RPMI8226 (cell line): ENCODE measurements at regions not wholly inside any gene's neighbourhood (a gene's known extent, or its start where the extent isn't known, plus 50 kb on each side); places are given as distances from the start of the nearest gene placed in this dataset.

Experiments used
- DNase-seq: peaks from one replicate; pipeline ENCODE4 v3.0.0-alpha.2; 2015

- DNase-seq = no peak
Measured at GRCh38 chr2:221818616-221819320, 246.7 kb upstream of the EPHA4 start.

DNA sequence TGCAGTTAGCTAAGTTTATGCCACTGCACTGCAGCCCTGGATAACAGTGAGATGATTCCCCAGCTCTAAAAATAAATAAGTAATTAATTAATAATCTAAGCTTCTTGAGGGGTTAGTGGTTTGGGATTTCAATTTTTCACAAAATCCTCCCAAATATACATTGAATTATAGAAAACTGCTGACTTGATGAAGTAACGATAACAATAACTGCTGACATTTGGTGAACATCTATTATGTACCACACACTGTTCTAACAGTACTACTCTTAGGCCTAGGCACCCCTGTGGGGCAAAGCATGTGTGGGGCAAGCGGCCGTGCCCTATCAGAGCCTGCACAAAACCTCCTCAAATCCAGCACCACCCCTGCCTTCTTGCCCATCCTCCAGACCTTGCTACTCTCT, 245.8 kb upstream of the EPHA4 start:
- no peak for DNase-seq

- no peak for DNase-seq
Measured at GRCh38 chr2:221817052-221817451, 244.9 kb upstream of the EPHA4 start.

DNA sequence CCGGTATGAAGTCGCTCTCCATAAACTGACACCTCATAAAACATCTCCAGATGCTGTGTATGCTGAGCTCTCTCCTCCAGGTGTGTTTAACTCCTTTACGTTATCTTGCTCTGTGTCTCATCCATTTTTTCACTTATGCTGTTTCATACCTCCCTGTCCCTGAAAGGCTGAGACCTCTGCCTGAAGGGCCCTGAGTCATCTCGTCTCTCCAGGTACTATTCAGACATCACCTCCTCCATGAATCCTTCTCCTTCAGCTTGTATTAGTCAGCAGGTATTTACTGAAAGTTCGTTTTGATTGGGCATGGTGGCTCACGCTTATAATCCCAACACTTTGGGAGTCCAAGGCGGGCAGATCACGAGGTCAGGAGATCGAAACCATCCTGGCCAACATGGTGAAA, 244.5 kb upstream of the EPHA4 start:
- DNase-seq = no peak

DNA sequence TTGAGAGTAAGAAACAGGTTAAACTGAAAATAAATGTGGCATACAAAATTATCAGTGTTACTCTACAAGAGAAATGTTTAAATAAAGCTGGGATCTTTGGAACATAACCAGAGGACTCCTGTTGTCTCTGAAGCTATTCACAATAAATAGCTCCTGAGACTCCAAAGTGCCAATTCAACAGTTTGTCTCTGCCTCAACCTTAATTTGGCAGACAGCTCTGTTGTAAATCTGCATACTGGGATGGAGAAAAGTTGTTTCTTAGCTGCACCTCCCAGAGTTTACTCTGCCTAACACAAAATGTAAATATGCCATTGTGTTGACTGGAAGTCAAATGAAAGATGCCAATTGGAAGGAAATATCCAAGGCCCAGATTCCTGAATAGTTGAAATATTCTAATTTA, 238.5 kb upstream of the EPHA4 start:
- no peak for DNase-seq

GRCh38 chr2:221810245-221810644, 238.1 kb upstream of the EPHA4 start:
- no peak for DNase-seq

GRCh38 chr2:221808488-221808887, 236.4 kb upstream of the EPHA4 start:
- no peak for DNase-seq

GRCh38 chr2:221807706-221808105, 235.6 kb upstream of the EPHA4 start:
- DNase-seq = no peak

GRCh38 chr2:221802089-221802488, 230.0 kb upstream of the EPHA4 start:
- no peak for DNase-seq

- no peak for DNase-seq
Measured at GRCh38 chr2:221792971-221793521, 220.9 kb upstream of the EPHA4 start.

GRCh38 chr2:221791844-221792243, 219.7 kb upstream of the EPHA4 start:
- DNase-seq = no peak

DNA sequence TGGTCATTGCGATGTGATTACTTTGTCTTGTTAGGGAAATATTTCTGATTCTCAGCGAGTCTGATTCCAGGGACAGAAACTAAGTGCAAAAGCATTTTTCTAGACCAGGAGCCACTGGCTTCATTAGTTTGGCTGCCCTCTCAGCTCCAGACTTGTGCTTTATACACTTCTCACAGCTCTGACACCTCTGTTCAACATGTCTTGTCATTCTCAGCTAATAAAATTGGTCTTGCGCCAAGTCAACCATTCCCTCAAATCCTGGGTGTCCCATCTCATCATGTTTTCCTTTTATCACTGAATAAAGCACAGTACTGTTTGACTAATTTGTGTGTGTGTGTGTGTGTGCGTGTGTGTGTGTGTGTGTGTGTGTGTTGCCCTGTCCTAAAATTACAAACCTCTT, 215.5 kb upstream of the EPHA4 start:
- no peak for DNase-seq

DNA sequence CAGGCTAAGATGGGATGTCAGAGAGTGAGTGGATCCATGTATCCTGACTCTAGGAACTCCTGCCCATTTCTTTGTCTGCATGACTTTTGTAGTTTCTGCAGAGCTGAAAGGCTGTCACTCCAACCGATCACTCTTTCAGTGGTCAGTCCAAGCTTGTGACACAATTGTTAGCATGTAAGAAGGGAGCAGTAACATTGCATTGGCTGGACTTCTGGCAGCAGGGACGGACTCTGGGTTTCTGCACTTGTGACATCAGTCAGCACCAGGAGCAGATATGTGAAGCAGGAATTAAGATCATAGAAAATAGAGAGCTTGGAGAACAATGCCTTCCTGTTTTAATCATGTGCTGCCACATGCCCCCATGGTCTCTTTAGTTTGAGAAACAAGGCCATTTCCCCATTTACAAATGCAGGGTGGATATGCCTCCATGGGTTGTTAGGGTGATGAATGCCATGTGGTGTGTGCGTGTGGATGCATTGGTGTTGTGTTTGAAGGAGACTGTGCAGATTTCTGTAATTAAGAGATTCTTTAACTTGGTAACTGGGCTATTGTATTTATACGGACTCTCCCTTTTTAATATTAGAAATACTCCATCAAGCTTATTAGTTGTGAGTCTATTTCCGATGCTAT, 214.3 kb upstream of the EPHA4 start:
- no peak for DNase-seq

- DNase-seq = no peak
Measured at GRCh38 chr2:221780281-221780688, 208.2 kb upstream of the EPHA4 start.

GRCh38 chr2:221779614-221780067, 207.5 kb upstream of the EPHA4 start:
- DNase-seq = no peak

DNA sequence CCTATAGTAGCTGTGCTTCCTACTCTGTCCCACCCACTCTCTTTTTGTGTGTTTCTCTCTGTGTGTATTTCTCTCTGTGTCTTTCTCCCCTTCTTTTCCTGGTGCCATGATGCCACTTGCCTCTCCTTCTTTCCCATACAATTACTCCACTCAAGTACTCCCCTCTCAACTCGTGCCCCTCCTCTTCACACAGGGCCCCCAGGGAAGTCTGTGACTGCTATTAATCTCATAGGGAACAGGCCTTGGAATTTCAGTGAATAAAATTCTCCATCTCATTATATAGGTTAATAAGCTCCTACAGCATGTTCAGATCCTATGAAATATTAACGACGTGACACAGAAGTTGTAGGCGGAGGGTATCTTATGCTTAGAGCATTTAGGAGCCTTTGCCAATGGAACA, 205.9 kb upstream of the EPHA4 start:
- DNase-seq = no peak

DNA sequence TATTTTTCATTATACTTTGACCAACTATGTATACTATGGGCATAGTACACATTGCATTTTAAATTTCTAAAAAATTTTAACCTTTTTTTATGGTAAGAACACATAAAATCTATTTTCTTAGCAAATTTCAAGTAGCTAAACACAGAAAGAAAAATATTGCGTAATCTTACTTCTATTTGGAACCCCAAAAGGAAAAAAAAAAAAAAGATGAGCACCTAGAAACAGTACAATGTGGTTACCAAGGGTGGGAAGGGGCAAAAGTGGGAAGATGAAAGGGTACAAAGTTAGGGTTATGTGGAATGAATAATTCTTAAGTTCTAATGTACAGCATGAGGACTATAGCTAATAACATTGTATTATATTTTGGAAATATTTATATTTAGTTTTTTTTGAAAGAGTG, 205.0 kb upstream of the EPHA4 start:
- no peak for DNase-seq

DNA sequence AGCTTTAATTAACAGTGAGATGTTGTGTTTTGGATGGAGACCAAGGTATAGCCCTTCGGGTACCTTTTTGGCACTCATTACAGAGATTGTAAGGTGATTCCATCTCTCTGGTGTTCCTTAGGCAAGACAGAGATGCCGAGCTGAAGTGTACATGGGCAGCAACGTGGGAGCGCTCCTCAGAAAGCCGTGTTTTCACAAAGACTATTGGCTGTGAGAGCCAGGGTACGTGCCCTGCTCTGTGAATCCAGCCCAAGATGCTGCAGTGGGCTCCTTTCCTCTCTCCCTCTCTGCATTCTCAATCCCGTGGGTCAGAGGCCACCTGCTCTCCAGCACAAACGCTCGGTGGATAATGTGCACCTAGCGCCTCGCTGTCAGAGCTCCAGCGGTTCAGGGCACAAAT, 203.0 kb upstream of the EPHA4 start:
- DNase-seq = no peak

GRCh38 chr2:221774136-221774535, 202.0 kb upstream of the EPHA4 start:
- DNase-seq = no peak

- DNase-seq = no peak
Measured at GRCh38 chr2:221771297-221771696, 199.2 kb upstream of the EPHA4 start.

- no peak for DNase-seq
Measured at GRCh38 chr2:221767106-221768012, 195.3 kb upstream of the EPHA4 start.

- DNase-seq = no peak
Measured at GRCh38 chr2:221762496-221762895, 190.4 kb upstream of the EPHA4 start.

GRCh38 chr2:221761260-221761659, 189.2 kb upstream of the EPHA4 start:
- DNase-seq = no peak
